Activated T-helper 1 cell treated with anti-CD3 and anti-CD28 coated beads, Interleukin-2, amount 50 U/mL, for 16 hours (primary cell): ENCODE measurements at regions not wholly inside any gene's neighbourhood (a gene's known extent, or its start where the extent isn't known, plus 50 kb on each side); places are given as distances from the start of the nearest gene placed in this dataset.
"Not testable (repeated sequence)": the region's sequence is repeated elsewhere in the genome, so short reads cannot be mapped to it uniquely, and the experiment has no call there.

ENCODE experiments used
- DNase-seq, 2 donors: peaks; one replicate each; pipeline ENCODE4 v3.0.0-alpha.2; 2020; ENCODE audit warnings: low read depth in 1 of 2, low spot score in 1 of 2

- DNase-seq, result no peak
These were observed 82.8 kb upstream of the C7orf33 start for GRCh38 chr7:148507787-148508186.

DNA sequence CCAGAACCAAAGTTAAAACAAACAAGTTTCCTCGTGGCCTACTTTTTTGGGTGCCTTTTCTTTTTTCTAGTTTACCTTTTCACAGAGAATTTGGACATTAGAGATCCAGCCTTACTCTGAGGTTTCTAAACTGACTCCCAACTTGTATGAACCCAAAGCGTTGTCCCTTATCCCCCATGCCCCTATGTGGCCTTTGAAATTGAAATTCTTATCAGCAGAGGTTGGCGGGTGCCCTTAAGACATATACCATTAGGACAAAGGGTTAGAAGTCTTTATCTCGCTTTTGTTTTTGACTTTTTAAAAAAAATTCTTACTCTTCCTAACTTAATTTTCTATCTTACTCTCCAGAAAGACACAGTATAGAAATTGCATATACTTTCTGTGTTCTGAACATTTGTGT lies 76.3 kb upstream of the C7orf33 start:
- no peak for DNase-seq

DNA sequence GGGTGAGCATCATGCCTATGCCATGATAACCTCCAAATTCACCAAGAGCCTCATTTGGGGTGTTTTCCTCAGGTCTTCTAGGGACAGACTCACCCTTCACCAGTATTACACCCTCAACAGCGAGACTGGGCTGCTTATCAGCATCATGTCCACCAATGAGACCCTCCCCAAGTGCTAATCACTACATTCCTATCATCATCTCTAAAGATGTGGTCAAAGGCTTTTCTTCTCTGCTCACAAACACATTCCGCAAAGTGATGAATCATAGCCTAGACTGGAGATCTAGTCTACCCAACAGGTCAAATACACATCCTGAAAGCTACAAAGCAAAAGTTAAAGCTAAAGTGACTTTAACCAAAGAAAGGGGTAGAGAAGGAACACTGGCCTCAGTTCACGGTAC lies 75.3 kb upstream of the C7orf33 start:
- DNase-seq, result no peak

DNA sequence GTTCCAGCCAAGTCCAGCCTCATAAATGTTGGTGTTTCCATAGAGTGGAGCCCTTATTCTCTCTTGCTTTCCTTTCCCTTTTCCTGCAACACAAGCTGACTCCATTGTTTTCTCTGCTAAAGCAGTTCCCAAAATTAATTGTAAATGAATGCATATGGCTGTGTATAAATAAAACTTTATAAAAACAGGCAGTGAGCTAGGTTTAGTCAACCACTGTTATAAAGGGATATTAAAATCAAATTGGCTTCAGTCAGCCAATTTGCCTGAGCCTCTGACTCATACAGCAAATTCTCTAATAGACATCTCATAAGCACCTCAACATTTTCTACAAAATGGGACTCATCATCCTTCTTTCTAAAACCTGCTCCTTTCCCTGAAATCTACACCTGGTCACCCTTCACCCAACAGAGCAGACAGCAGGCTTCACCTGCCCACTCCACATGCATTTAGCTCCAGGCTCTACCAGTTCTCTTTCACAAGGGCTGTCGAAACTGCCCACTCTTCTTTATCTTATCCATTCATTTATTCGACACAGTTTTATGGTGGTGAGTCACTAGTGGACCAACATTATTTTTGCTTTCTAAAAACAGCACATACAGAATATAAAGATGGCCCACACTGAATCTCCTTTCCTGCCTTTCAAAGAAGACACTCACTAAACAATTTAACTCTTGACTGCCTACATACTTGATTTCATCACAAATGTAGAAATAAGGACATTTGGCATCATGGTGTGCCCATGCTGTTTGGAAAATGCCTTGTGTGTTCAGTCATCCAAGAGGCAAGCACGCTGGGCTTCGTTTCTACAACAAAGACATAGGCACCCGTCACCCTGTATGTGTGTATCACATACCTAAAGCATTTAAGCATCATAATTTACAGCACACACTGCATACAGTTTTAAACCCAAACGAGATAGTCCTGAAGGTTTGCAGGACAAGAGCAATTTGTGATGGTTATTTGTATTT lies 74.6 kb upstream of the C7orf33 start:
- no peak for DNase-seq

DNA sequence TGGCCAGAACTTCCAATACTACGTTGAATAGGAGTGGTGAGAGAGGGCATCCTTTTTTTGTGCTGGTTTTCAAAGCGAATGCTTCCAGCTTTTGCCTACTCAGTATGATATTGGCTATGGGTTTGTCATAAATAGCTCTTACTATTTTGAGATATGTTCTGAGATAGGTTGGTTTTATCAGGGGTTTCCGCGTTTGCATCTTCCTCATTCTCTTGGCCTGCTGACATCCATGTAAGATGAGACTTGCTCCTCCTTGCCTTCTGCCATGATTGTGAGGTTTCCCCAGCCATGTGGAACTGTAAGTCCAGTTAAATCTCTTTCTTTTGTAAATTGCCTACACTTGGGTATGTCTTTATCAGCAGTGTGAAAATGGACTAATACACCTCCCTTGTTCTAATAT lies 71.2 kb upstream of the C7orf33 start:
- DNase-seq, result not testable (repeated sequence)

GRCh38 chr7:148521271-148521670 lies 69.3 kb upstream of the C7orf33 start:
- no peak for DNase-seq

GRCh38 chr7:148523550-148523949 lies 67.0 kb upstream of the C7orf33 start:
- no peak for DNase-seq

GRCh38 chr7:148524479-148525224 lies 65.9 kb upstream of the C7orf33 start:
- no peak for DNase-seq

DNA sequence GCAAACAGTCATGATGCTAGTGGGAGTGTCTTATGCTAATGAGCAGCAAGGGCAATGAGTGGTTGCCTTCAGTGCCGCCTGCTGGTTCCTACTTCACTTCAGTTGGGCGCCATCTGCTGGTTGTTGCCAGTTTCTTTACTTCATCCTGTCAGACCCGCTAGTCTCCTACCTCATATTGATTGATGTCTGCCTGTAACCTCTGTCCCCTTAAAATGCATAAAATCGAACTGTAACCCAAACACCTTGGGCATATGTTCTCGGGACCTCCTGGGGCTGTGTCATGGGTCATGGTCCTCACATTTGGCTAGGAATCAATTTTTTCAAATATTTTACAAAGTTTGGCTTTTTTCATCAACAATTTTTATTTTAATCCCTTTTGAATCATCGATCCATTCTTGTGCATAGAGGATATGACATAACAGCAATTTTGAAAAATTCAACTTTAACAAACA lies 62.8 kb upstream of the C7orf33 start:
- peak; percentile 62 to 70 for DNase-seq

DNA sequence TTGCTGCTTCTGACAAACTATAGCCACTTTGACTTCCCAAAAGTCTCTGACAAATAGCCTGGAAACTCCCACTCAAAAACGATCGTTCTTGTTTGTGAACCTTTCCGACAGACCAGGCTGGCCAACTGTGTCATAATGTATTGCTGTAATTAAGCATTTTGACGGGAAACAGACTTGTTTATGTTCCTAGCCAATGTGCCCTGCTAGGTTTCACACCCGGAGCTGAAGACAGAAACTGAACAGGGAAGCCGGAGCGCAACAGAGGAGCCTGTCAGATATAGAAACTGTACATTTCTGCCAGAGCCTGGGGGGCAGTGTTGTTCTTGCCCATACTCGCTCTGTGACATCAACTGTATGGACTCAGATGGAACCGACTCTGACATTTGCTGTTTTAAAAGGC lies 55.3 kb upstream of the C7orf33 start:
- no peak for DNase-seq

GRCh38 chr7:148537435-148537834 lies 53.1 kb upstream of the C7orf33 start:
- DNase-seq, result no peak

- DNase-seq, result no peak
These were observed 50.4 kb upstream of the C7orf33 start for GRCh38 chr7:148540041-148540738.
